ENCODE measurements at regions not wholly inside any gene's neighbourhood (a gene's known extent, or its start where the extent isn't known, plus 50 kb on each side); places are given as distances from the start of the nearest gene placed in this dataset.

- DNase-seq: no peak
These were observed 153.8 kb upstream of the VASH1 start for GRCh38 chr14:76607510-76607909.

DNA sequence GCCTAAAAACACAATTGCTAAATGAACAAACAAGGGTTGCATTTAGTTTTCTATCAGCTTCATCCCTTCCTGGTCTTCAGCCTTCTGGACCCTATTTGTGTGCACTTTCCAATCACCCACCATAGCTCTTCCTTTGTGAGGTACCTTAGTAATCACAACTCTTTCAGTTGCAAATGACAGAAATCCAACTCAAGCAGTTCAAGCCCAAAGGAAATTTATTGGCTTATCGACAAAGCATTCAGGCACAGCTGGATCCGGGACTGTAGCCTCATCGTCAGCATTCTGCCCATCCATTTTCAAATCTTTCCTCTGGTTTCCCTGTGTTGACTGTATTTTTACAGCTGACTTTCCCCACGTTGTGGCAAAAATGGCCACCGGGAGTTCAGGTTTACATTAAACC is 148.6 kb upstream of the VASH1 start:
- no peak for DNase-seq

DNA sequence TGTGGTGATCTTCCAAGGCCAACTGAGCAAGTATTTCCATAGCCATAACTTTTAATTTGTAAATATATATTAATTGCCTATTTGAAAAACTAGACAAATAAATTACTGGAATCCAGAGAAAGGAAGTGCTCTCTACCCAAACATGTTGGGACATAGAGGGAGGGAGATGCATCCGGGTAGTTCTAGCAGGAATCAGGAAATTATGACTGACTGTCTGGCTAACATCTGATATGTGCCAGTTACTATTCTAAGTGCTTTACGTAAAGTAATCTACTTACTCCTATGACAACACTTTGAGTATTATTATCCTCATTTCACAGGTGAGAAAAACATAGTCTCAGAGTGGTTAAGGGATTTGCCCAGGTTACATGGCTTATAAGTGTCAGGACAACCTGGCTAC is 147.7 kb upstream of the VASH1 start:
- no peak for DNase-seq

DNA sequence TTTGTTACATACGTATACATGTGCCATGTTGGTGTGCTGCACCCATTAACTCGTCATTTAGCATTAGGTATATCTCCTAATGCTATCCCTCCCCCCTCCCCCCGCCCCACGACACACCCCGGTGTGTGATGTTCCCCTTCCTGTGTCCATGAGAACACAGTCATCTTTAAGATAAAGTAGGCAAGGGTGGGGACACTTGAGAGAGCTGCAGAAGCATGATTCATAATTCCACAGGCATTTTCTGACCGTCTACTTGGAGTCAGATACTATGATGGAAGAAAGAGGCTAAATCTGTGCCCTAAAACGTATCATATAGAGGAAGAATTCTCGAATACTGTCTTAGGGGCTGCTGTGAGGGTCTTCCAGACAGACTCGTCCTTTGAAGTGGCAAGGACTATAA is 145.9 kb upstream of the VASH1 start:
- no peak for DNase-seq

GRCh38 chr14:76617440-76617839 is 143.8 kb upstream of the VASH1 start:
- DNase-seq: no peak

GRCh38 chr14:76636602-76637001 is 124.7 kb upstream of the VASH1 start:
- DNase-seq: no peak

DNA sequence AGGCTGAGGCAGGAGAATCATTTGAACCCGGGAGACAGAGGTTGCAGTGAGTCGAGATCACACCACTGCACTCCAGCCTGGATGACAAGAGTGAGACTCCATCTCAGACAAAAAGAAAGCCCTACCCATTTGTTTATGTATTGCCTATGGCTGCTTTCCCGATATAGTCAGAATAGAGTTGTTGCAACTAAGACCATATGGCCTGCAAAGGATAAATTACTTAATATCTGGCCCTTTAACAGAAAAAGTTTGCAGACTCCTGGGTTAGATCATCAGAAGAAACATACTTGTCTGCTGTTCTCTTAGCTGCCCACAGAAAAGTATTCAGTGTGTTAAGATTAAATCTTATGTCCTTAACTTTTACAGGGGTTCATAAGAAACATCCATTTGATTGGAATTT is 122.4 kb upstream of the VASH1 start:
- no peak for DNase-seq

DNA sequence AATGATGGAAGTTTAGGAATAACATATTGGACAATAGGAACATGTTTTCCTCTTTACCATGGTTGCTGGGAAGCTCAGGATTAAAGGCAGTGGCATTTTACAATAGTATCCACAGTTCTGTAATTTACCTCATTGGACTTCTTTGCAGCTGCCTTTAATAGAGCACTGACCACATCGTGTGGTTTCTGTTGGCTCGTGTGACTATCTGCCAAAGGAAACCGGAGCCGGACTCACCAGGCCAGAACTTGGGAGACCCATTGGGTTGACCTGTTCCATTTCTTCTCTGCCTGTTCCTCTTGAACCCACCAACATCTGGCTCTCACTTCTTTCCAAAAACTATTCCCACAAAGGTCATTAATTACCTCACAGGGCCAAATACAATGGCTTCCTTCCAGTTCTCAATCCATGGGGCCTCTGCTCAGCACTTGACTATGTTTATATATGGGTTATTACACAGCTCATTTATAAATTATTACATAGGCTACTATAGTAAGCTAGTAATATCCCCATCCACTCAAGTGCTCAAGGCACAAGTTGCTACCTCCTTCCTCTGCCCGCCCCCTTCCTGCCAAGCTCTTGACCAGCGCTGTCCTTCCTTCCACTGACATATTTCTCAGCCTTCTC is 121.5 kb upstream of the VASH1 start:
- DNase-seq: no peak

DNA sequence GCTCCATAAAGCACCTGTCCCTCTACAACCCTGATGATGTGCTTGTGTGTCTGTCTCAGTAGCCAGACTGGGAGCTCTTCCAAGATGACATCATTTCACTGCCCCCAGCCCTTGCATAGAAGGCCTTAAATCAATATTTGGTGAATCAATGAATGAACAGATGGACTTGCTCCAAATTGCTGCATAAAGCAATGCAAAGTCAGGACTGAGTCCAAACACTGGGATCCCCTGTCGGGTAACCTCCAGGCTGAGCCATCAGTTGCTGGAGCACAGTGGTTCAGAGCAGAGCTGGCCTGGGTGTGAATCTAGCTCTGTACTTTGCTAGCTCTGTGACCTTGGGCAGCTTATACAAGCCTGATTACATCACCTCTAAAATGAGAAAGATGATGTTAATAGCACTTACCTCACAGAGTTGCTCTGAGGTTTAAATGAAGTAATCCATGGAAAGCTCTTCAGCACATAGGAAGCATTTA is 120.3 kb upstream of the VASH1 start:
- DNase-seq: peak; percentile 86

GRCh38 chr14:76641541-76641940 is 119.7 kb upstream of the VASH1 start:
- DNase-seq: no peak

DNA sequence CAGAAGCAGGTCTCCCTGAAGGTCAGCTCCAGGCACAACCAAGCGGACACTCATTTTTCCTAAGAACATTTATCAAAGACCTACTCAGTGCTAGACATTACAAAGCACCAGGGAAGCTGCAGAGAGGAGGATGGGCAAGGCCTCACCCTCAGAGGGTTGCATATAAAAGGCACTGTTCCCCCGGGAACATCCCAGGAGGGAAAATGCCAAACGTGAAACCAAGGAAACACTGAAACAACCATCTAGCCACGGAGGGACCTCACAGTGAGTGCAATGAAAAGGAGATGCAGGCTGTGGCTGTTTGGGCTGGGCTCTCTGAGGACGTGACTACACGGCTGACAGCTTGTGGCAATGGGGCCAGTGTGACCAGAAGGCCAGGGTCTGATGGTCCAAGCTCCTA is 117.4 kb upstream of the VASH1 start:
- DNase-seq: no peak

DNA sequence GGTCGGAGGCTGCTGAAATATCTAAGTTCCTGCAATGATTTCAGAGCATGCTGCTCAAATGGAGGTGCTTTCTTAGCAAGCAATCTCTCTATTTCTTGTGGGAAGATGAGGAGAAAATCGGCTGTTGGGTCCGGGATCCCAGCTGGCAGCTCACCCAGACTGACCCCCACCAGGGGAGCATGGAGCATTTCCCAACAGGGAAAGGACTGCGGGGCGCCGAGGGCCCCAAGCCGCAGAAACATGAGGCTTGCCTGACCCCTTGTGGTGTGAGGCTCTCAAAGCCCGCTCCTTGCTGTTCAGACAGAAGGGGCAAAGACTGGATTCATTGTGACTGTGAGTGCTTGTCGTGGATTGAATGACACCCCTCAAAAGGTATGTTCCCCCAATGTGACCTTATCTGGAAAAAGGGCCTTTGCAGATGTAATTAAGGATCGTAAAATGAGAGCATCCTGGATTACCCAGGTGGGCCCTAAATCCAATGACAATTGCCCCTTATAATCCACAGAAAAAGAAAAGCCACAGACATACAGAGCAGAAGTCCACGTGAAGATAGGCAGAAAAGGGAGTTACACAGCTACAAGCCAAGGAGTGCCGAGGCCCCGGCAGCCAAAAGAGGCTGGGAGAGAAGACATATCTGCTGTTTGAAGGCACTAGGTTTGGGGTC is 116.3 kb upstream of the VASH1 start:
- DNase-seq: no peak

DNA sequence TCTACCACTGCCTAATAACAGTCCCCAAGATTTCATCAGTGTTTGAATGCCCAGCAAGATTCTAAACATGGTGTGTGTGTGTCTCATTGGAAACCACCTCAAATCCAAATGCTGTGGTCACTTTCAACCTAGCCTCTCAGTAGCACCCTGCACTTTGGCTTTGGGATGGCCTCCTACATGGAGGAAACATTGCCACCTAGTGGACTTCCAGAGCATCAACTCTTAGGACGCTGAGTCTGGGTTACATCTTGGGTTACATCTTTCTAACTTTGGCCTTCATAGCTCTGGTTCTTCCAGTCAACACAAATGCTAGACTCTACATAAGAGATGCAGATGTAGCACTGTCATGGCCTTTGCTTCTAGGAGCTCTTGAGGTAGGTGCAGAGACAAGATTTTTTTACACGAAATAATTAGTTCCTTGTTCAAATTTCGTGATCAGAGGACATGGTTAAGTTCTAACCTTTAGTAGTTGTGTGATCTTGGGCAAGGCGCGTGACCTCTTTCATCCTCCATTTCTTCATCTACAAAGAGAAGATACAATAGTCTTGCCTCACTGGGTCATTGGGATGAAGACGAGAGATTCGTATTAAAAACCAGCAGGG is 113.5 kb upstream of the VASH1 start:
- DNase-seq: peak; percentile 30

- no peak for DNase-seq
These were observed 109.7 kb upstream of the VASH1 start for GRCh38 chr14:76651410-76652055.

DNA sequence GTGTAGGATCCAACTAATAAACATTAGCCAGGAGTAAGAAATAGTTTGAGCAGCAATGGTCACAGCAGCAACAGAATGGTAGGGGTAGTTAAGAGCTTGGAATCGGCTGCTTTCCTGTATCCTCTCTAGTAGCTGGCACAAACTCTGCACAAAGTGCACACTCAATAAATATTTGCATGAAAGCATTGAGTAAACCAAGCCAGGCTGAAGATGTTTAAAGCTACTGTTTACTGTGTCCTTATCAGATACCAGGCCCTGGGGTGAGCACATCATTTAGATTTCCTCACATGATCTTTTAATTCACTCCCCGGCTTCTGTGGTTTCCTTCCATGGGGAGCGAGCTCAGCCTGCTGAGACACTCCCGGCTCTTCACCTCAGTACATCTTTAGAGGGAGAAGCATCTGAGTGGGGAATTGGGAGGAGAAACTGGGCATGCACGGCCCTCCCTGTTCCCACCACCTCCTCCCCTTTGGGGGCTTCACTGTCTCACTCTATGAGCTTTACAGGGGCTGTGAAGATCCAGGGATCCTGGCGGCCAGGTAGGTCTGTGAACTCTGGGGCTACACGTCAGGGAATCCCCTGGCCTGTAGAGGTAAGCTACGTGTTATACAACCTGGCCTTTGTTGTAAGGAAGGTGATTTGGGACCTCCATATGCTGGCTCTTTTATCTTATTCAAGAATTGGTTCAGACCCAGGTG is 107.2 kb upstream of the VASH1 start:
- no peak for DNase-seq

- peak; percentile 43 for DNase-seq
These were observed 106.6 kb upstream of the VASH1 start for GRCh38 chr14:76654573-76655108.

GRCh38 chr14:76655331-76655730 is 105.9 kb upstream of the VASH1 start:
- DNase-seq: no peak

DNA sequence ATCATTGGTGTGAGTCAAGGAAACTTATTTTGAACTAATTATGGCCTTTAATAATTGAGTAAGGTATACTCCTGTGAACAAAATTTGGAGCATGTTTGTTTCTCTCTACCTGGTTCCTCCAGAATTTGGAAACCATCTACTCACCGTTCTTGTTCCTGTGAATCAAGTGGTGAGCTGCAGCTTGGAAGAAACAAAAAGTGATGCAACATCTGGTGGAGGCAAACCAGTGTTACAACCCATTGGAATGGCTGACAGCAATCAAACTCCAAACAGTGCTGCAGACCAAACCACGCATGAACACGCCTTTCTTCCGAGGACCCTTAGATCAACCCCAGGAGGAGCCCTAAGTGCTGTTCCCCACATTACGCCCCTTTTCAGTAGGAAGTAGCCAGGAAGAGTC is 104.7 kb upstream of the VASH1 start:
- no peak for DNase-seq

- no peak for DNase-seq
These were observed 103.9 kb upstream of the VASH1 start for GRCh38 chr14:76657404-76657803.

DNA sequence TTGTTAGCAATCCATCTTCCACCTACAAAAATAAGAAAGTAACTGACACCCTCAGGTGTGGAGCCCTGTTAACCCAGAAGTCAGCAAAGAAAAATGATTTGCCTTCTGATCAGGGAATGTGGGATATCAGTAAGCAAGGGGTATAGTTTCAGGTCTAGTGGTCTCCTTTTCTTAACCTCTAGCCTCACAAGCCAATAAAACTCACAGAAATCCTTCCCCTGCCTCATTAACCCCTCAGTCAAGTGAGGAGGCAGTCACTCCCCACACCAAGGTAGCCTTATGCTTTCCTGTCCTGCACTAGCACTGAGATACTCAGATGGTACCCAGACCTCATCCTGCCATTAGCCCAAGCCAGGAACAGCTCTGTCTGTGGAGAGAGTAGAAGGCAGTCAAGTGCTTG is 103.4 kb upstream of the VASH1 start:
- DNase-seq: no peak

DNA sequence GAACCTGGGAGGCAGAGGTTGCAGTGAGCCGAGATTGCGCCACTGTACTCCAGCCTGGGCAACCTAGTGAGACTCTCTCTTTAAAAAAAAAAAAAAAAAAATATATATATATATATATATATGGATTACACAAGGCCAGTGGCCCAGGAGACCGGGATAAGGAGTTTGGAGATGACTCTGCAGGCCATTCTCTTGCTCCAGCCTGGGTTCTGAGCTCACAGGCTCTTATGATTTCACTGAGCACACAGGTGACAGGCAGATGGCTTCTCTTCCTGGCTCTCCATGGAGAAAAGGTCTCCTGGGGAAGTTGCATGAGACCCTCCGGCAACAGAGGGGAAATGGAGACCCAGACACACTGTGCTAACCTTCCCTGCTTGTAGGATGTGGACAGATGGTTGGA is 98.7 kb upstream of the VASH1 start:
- no peak for DNase-seq

- DNase-seq: no peak
These were observed 96.5 kb upstream of the VASH1 start for GRCh38 chr14:76664790-76665189.

DNA sequence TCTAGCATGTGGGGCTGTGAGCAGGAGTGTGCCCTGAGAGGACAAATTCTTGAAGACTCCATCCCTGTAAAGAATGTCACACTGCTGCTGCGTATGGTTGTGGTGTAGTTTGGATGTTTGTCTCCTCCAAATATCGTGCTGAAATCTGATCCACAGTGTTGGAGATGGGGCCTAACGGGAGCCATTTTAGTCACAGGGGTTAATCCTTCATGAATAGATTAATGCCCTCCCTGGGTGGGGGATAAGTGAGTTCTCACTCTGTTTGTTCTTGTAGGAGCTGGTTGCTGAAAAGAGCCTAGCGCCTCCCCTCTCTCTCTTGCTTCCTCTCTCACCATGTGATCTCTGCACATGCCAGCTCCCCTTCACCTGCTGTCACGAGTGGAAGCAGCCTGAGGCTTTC is 94.5 kb upstream of the VASH1 start:
- DNase-seq: no peak
